Activated CD4-positive, alpha-beta T cell treated with anti-CD3 and anti-CD28 coated beads for 36 hours (primary cell): ENCODE measurements at regions not wholly inside any gene's neighbourhood (a gene's known extent, or its start where the extent isn't known, plus 50 kb on each side); places are given as distances from the start of the nearest gene placed in this dataset.
"Not testable (repeated sequence)": the region's sequence is repeated elsewhere in the genome, so short reads cannot be mapped to it uniquely, and the experiment has no call there.

Source experiments
- ATAC-seq: fragments of 200-7000 bp; cut with Tn5 transposase; one replicate; pipeline ENCODE4 v1.10.0; 2021; ENCODE audit warnings: mild to moderate bottlenecking, moderate library complexity
- CTCF ChIA-PET: fragments of 350-600 bp; sonication (Branson Sonifier 250); formaldehyde crosslinking; loops from one replicate; lab custom pipeline; 2021; ENCODE audit warnings: antibody characterized with exemption; lab: Charles Lee
- POLR2A ChIA-PET: fragments of 350-600 bp; sonication (Branson Sonifier 250); formaldehyde crosslinking; loops from one replicate; lab custom pipeline; 2021; ENCODE audit warnings: antibody characterized with exemption, inconsistent platforms; lab: Charles Lee
- DNase-seq: peaks from one replicate; pipeline ENCODE4 v3.0.0-alpha.2; 2020
- H3K27ac Mint-ChIP-seq: one replicate; pipeline ENCODE4 v1.8.0; 2021; ENCODE audit warnings: mixed read lengths
- H3K27me3 Mint-ChIP-seq: one replicate; pipeline ENCODE4 v1.8.0; 2021; ENCODE audit warnings: mixed read lengths
- H3K36me3 Mint-ChIP-seq: one replicate; pipeline ENCODE4 v1.8.0; 2021; ENCODE audit warnings: low read depth, mixed read lengths
- H3K4me1 Mint-ChIP-seq: one replicate; pipeline ENCODE4 v1.8.0; 2021; ENCODE audit warnings: mixed read lengths
- H3K4me3 Mint-ChIP-seq: one replicate; pipeline ENCODE4 v1.8.0; 2021; ENCODE audit warnings: mild to moderate bottlenecking, moderate library complexity, mixed read lengths
- H3K9me3 Mint-ChIP-seq: one replicate; pipeline ENCODE4 v1.8.0; 2021; ENCODE audit warnings: low read depth, mixed read lengths
- intact Hi-C, 2 experiments: fragments of 100-400 bp; cut with DNase I in 1 of 2; cut with micrococcal nuclease in 1 of 2; formaldehyde crosslinking; loops; one replicate each; pipeline versions ENCODE4 v1.14.2 to v1.15.1; 2022 to 2024; cut with DNase I, micrococcal nuclease

DNA sequence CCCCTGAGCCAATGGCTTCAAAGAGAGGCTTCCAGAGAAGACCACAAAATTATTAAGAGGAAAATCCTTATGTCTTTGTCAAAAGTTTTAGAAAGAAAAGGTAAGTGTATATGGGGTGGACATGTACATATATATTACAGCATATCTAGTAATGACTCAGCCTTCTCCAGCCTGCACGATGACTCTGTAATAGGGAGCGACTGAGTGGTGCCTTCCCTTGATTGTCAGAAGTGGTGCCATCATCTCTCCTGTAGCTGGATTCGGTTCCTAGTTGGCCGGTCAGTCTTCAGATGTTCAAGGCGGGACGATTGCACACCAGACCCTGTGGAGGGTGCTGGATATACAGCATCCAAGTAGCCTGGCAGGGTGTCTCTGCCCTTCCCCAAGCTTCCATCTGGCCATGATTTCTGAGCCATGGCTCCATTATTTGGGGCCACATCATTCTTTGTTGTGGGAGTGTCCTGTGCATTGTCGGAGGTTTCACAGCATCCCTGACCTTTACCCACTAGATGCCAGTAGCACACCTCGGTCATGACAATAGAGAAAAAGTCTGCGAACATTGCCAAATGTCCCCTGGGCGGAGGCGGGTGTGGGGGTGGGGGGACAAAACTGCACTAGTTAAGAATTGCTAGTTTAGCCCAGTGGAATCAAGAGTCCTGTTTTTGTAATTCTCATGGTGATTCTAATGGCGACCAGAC, 206.2 kb upstream of the KAZN start:
- DNase-seq (no peak), ATAC-seq (no peak)
- H3K27me3 Mint-ChIP-seq: peaks cover 3% of the 10 kb centered on the region
- no peak overlapping the region for H3K27ac Mint-ChIP-seq
- H3K9me3 Mint-ChIP-seq: no peaks in the 10 kb centered on the region
- H3K4me3 Mint-ChIP-seq: no peak overlapping the region
- intact Hi-C loops: no loop called here
- CTCF ChIA-PET: no interaction called here
- no peaks in the 10 kb centered on the region for H3K4me1 Mint-ChIP-seq
- POLR2A ChIA-PET: no interaction called here
- H3K36me3 Mint-ChIP-seq: no peaks in the 10 kb centered on the region

- ATAC-seq (no peak), DNase-seq (no peak)
- Mint-ChIP-seq H3K36me3 (no peaks in the 10 kb centered on the region), H3K4me1 (no peaks in the 10 kb centered on the region), H3K27ac (no peak overlapping the region), H3K9me3 (no peaks in the 10 kb centered on the region), H3K27me3 (peaks cover 3% of the 10 kb centered on the region), H3K4me3 (no peak overlapping the region)
- POLR2A ChIA-PET: no interaction called here
- intact Hi-C loops: no loop called here
- CTCF ChIA-PET: no interaction called here
Observed at GRCh38 chr1:14392859-14393365, 205.6 kb upstream of the KAZN start.

DNA sequence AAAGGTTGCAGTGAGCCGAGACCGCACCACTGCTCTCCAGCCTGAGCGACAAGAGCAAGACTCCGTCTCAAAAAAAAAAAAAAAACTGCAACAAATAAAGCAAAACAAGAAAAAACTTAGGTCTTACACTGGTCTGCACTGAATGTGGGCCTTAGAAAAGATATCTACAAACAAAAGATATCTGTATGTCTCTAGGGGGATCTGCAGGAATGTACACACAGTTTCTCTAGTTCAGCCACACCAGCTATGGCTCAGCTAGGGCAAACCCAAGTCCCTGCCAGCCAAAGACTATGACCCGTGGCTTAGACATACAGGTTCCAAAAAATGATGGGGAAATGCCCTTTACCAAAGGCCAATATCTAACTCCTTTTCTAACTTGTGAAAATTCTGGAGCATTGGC, 202.4 kb upstream of the KAZN start:
- Mint-ChIP-seq H3K27ac (no peak overlapping the region), H3K36me3 (no peaks in the 10 kb centered on the region), H3K4me3 (no peak overlapping the region), H3K4me1 (no peaks in the 10 kb centered on the region), H3K27me3 (peaks cover 10% of the 10 kb centered on the region), H3K9me3 (no peaks in the 10 kb centered on the region)
- DNase-seq (no peak), ATAC-seq (no peak)
- intact Hi-C loops: no loop called here
- ChIA-PET POLR2A (no interaction called here), CTCF (no interaction called here)

DNA sequence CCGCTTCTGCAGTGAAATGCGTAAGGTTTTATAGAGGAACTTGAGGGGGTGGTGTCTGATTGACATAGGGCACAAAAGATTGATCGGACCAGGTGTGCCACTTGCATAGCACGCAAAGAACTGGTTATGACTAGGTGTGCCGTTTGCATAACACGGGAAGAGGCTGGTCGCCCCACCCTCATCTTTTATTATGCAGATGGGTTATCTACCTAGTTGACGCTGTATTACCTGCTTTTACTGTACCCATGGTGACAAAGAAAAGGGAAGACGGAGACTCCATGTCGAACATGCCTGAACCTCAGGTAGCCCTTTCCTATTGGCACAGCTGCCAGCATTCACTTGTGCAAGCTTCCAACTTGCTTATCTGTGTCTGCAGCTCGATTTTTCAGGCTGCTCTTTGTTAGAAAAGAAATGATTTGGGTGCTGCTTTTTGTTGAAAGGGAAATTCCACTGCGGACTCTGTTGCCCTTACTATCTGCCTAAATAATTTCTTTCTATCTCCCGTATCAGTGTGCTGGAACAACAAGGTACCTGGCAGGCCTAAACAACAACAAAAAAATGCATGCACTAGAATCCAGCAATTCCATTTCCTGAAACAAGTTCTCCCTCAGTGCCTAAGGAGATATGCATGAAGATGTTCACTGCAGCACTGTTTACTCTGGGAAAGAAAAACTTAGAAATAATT, 194.4 kb upstream of the KAZN start:
- Mint-ChIP-seq H3K27me3 (peaks cover 20% of the 10 kb centered on the region), H3K36me3 (no peaks in the 10 kb centered on the region), H3K9me3 (no peaks in the 10 kb centered on the region), H3K4me1 (no peaks in the 10 kb centered on the region), H3K27ac (no peak overlapping the region), H3K4me3 (no peak overlapping the region)
- DNase-seq (no peak), ATAC-seq (no peak)
- intact Hi-C loops: no loop called here
- CTCF ChIA-PET: no interaction called here
- POLR2A ChIA-PET: no interaction called here

GRCh38 chr1:14404862-14405301, 193.6 kb upstream of the KAZN start:
- intact Hi-C loops: no loop called here
- Mint-ChIP-seq H3K4me1 (no peaks in the 10 kb centered on the region), H3K27me3 (peaks cover 16% of the 10 kb centered on the region), H3K36me3 (no peaks in the 10 kb centered on the region), H3K27ac (no peak overlapping the region), H3K4me3 (no peak overlapping the region), H3K9me3 (no peaks in the 10 kb centered on the region)
- ChIA-PET CTCF (no interaction called here), POLR2A (no interaction called here)
- no peak for ATAC-seq
- no peak for DNase-seq

DNA sequence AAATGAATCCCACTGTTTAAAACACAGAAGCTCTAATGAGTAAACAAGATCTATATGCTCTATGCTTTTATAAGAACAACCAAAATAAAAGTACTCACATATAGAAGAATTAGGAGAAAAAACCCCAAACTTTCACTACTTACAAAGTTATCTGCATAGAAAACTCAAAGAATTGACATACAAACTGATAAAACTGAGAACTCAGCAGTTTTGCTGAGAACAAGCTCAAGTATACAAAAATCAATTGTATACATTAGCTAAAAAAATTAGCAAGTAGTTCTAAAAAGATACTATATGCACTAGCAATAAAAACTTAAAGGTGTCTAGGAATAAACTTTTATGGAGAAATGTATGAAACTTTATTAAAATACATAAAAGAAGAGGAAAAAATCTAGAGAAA, 186.2 kb upstream of the KAZN start:
- no peak for ATAC-seq
- H3K4me3 Mint-ChIP-seq: no peak overlapping the region
- no peaks in the 10 kb centered on the region for H3K4me1 Mint-ChIP-seq
- intact Hi-C loops: loop anchor here in 1 of 2 experiments (5.0 kb wide), 1 partner anchor 115 kb away; no protein-coding TSS in a partner anchor
- no peaks in the 10 kb centered on the region for H3K9me3 Mint-ChIP-seq
- POLR2A ChIA-PET: no interaction called here
- CTCF ChIA-PET: no interaction called here
- no peak overlapping the region for H3K27ac Mint-ChIP-seq
- H3K36me3 Mint-ChIP-seq: no peaks in the 10 kb centered on the region
- H3K27me3 Mint-ChIP-seq: peaks cover 10% of the 10 kb centered on the region
- no peak for DNase-seq

- Mint-ChIP-seq H3K36me3 (no peaks in the 10 kb centered on the region), H3K9me3 (no peaks in the 10 kb centered on the region), H3K4me1 (no peaks in the 10 kb centered on the region), H3K27ac (no peak overlapping the region), H3K4me3 (no peak overlapping the region), H3K27me3 (peaks cover 4% of the 10 kb centered on the region)
- intact Hi-C loops: loop anchor here in 1 of 2 experiments (5.0 kb wide), 1 partner anchor 117 kb away; no protein-coding TSS in a partner anchor
- ATAC-seq: no peak
- DNase-seq: no peak
- ChIA-PET CTCF (no interaction called here), POLR2A (no interaction called here)
Observed at GRCh38 chr1:14413819-14414490, 184.5 kb upstream of the KAZN start.

GRCh38 chr1:14415396-14415795, 183.1 kb upstream of the KAZN start:
- ChIA-PET POLR2A (no interaction called here), CTCF (no interaction called here)
- H3K27me3 Mint-ChIP-seq: peaks cover under 1% of the 10 kb centered on the region
- H3K4me3 Mint-ChIP-seq: no peak overlapping the region
- no peaks in the 10 kb centered on the region for H3K4me1 Mint-ChIP-seq
- DNase-seq (peak; percentile 32), ATAC-seq (no peak)
- H3K9me3 Mint-ChIP-seq: no peaks in the 10 kb centered on the region
- no peak overlapping the region for H3K27ac Mint-ChIP-seq
- intact Hi-C loops: no loop called here
- H3K36me3 Mint-ChIP-seq: no peaks in the 10 kb centered on the region

DNA sequence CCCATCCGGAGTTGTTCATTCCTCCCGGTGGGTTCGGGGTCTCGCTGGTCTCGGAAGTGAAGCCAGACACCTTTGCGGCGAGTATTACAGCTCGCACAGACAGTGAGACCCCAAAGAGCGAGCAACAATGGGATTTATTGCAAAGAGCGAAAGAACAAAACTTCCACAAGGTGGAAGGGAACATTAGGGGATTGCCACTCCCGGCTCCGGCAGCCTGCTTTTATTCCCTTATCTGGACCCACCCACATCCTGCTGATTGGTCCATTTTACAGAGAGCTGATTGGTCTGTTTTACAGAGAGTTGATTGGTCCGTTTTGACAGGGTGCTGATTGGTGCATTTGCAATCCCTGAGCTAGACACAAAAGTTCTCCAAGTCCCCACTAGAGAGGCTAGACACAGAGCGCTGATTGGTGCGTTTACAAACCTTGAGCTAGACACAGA, 178.7 kb upstream of the KAZN start:
- ATAC-seq, H3K36me3 Mint-ChIP-seq, intact Hi-C loops, H3K9me3 Mint-ChIP-seq, CTCF ChIA-PET, H3K4me1 Mint-ChIP-seq, H3K4me3 Mint-ChIP-seq, H3K27ac Mint-ChIP-seq, DNase-seq, POLR2A ChIA-PET, H3K27me3 Mint-ChIP-seq: not testable (repeated sequence)

- DNase-seq (no peak), ATAC-seq (no peak)
- no peak overlapping the region for H3K4me3 Mint-ChIP-seq
- H3K27me3 Mint-ChIP-seq: no peaks in the 10 kb centered on the region
- intact Hi-C loops: no loop called here
- H3K27ac Mint-ChIP-seq: no peak overlapping the region
- H3K9me3 Mint-ChIP-seq: no peaks in the 10 kb centered on the region
- no peaks in the 10 kb centered on the region for H3K36me3 Mint-ChIP-seq
- ChIA-PET POLR2A (no interaction called here), CTCF (no interaction called here)
- no peaks in the 10 kb centered on the region for H3K4me1 Mint-ChIP-seq
Observed at GRCh38 chr1:14420686-14421085, 177.8 kb upstream of the KAZN start.

- H3K27ac Mint-ChIP-seq: no peak overlapping the region
- ATAC-seq: no peak
- intact Hi-C loops: no loop called here
Observed at GRCh38 chr1:14421295-14421976, 177.0 kb upstream of the KAZN start.

More at GRCh38 chr1:14421295-14421976, 177.0 kb upstream of the KAZN start:
- H3K36me3 Mint-ChIP-seq: no peaks in the 10 kb centered on the region
- peaks cover 3% of the 10 kb centered on the region for H3K27me3 Mint-ChIP-seq
- POLR2A ChIA-PET: no interaction called here
- DNase-seq: no peak
- no peaks in the 10 kb centered on the region for H3K4me1 Mint-ChIP-seq
- no peak overlapping the region for H3K4me3 Mint-ChIP-seq
- CTCF ChIA-PET: no interaction called here
- no peaks in the 10 kb centered on the region for H3K9me3 Mint-ChIP-seq
